ENCODE measurements at regions not wholly inside any gene's neighbourhood (a gene's known extent, or its start where the extent isn't known, plus 50 kb on each side); places are given as distances from the start of the nearest gene placed in this dataset.

- Mint-ChIP-seq H3K27me3 (peaks cover 5% of the 10 kb centered on the region), H3K4me1 (no peaks in the 10 kb centered on the region), H3K9me3 (no peaks in the 10 kb centered on the region), H3K27ac (no peak overlapping the region), H3K36me3 (ENCODE audit: low read depth) (no peaks in the 10 kb centered on the region), H3K4me3 (no peak overlapping the region)
- ChIA-PET CTCF (no interaction called here), POLR2A (no interaction called here)
- no peak for DNase-seq
Observed at GRCh38 chr5:147046281-147046680, 167.7 kb upstream of the PPP2R2B start.

GRCh38 chr5:147046894-147047293 lies 168.3 kb upstream of the PPP2R2B start:
- H3K9me3 Mint-ChIP-seq = no peaks in the 10 kb centered on the region
- no peaks in the 10 kb centered on the region for H3K36me3 Mint-ChIP-seq (ENCODE audit: low read depth)
- H3K27me3 Mint-ChIP-seq = peaks cover 5% of the 10 kb centered on the region
- H3K27ac Mint-ChIP-seq = peak overlapping the region; percentile 33
- CTCF ChIA-PET = no interaction called here
- DNase-seq = no peak
- no peaks in the 10 kb centered on the region for H3K4me1 Mint-ChIP-seq
- H3K4me3 Mint-ChIP-seq = no peak overlapping the region
- POLR2A ChIA-PET = no interaction called here

GRCh38 chr5:147049764-147050163 lies 171.2 kb upstream of the PPP2R2B start:
- no peak overlapping the region for H3K4me3 Mint-ChIP-seq
- ChIA-PET CTCF (no interaction called here), POLR2A (no interaction called here)
- DNase-seq = no peak
- H3K36me3 Mint-ChIP-seq (ENCODE audit: low read depth) = no peaks in the 10 kb centered on the region
- no peaks in the 10 kb centered on the region for H3K4me1 Mint-ChIP-seq
- no peak overlapping the region for H3K27ac Mint-ChIP-seq
- H3K27me3 Mint-ChIP-seq = peaks cover 3% of the 10 kb centered on the region
- H3K9me3 Mint-ChIP-seq = no peaks in the 10 kb centered on the region

- no peaks in the 10 kb centered on the region for H3K36me3 Mint-ChIP-seq (ENCODE audit: low read depth)
- no peak overlapping the region for H3K4me3 Mint-ChIP-seq
- DNase-seq = no peak
- H3K9me3 Mint-ChIP-seq = no peaks in the 10 kb centered on the region
- H3K4me1 Mint-ChIP-seq = no peaks in the 10 kb centered on the region
- no peak overlapping the region for H3K27ac Mint-ChIP-seq
- ChIA-PET CTCF (no interaction called here), POLR2A (no interaction called here)
- peaks cover 3% of the 10 kb centered on the region for H3K27me3 Mint-ChIP-seq
Observed at GRCh38 chr5:147050172-147050571, 171.6 kb upstream of the PPP2R2B start.

- ChIA-PET CTCF (no interaction called here), POLR2A (no interaction called here)
- DNase-seq = no peak
- Mint-ChIP-seq H3K9me3 (no peaks in the 10 kb centered on the region), H3K36me3 (ENCODE audit: low read depth) (no peaks in the 10 kb centered on the region), H3K27ac (no peak overlapping the region), H3K4me3 (no peak overlapping the region), H3K27me3 (peaks cover 3% of the 10 kb centered on the region), H3K4me1 (no peaks in the 10 kb centered on the region)
Observed at GRCh38 chr5:147051193-147051592, 172.6 kb upstream of the PPP2R2B start.

GRCh38 chr5:147052519-147052918 lies 174.0 kb upstream of the PPP2R2B start:
- no peak overlapping the region for H3K27ac Mint-ChIP-seq
- H3K27me3 Mint-ChIP-seq = peaks cover 3% of the 10 kb centered on the region
- ChIA-PET CTCF (no interaction called here), POLR2A (no interaction called here)
- DNase-seq = no peak
- H3K4me1 Mint-ChIP-seq = no peaks in the 10 kb centered on the region
- H3K4me3 Mint-ChIP-seq = no peak overlapping the region
- no peaks in the 10 kb centered on the region for H3K36me3 Mint-ChIP-seq (ENCODE audit: low read depth)
- H3K9me3 Mint-ChIP-seq = no peaks in the 10 kb centered on the region

- no peaks in the 10 kb centered on the region for H3K4me1 Mint-ChIP-seq
- H3K36me3 Mint-ChIP-seq (ENCODE audit: low read depth) = no peaks in the 10 kb centered on the region
- no peak overlapping the region for H3K27ac Mint-ChIP-seq
- H3K27me3 Mint-ChIP-seq = no peaks in the 10 kb centered on the region
- ChIA-PET CTCF (no interaction called here), POLR2A (no interaction called here)
- no peak overlapping the region for H3K4me3 Mint-ChIP-seq
- no peaks in the 10 kb centered on the region for H3K9me3 Mint-ChIP-seq
- no peak for DNase-seq
Observed at GRCh38 chr5:147055089-147055826, 176.7 kb upstream of the PPP2R2B start.

- H3K36me3 Mint-ChIP-seq (ENCODE audit: low read depth) = no peaks in the 10 kb centered on the region
- H3K4me1 Mint-ChIP-seq = no peaks in the 10 kb centered on the region
- no peak overlapping the region for H3K4me3 Mint-ChIP-seq
- H3K27me3 Mint-ChIP-seq = no peaks in the 10 kb centered on the region
- no peak overlapping the region for H3K27ac Mint-ChIP-seq
- no peak for DNase-seq
- POLR2A ChIA-PET = no interaction called here
- CTCF ChIA-PET = no interaction called here
- H3K9me3 Mint-ChIP-seq = no peaks in the 10 kb centered on the region
Observed at GRCh38 chr5:147055850-147056566, 177.5 kb upstream of the PPP2R2B start.

GRCh38 chr5:147057051-147057450 lies 177.8 kb upstream of the STK32A start:
- ChIA-PET CTCF (no interaction called here), POLR2A (no interaction called here)
- H3K9me3 Mint-ChIP-seq = no peaks in the 10 kb centered on the region
- no peak for DNase-seq
- H3K4me3 Mint-ChIP-seq = no peak overlapping the region
- H3K27me3 Mint-ChIP-seq = peaks cover 5% of the 10 kb centered on the region
- H3K36me3 Mint-ChIP-seq (ENCODE audit: low read depth) = no peaks in the 10 kb centered on the region
- no peak overlapping the region for H3K27ac Mint-ChIP-seq
- no peaks in the 10 kb centered on the region for H3K4me1 Mint-ChIP-seq

GRCh38 chr5:147061431-147061830 lies 173.4 kb upstream of the STK32A start:
- H3K36me3 Mint-ChIP-seq (ENCODE audit: low read depth) = no peaks in the 10 kb centered on the region
- CTCF ChIA-PET = no interaction called here
- peaks cover 9% of the 10 kb centered on the region for H3K4me1 Mint-ChIP-seq
- no peak overlapping the region for H3K27ac Mint-ChIP-seq
- no peak overlapping the region for H3K4me3 Mint-ChIP-seq
- POLR2A ChIA-PET = no interaction called here
- no peak for DNase-seq
- peaks cover 6% of the 10 kb centered on the region for H3K27me3 Mint-ChIP-seq
- peaks cover 4% of the 10 kb centered on the region for H3K9me3 Mint-ChIP-seq

- Mint-ChIP-seq H3K27me3 (peaks cover 6% of the 10 kb centered on the region), H3K27ac (no peak overlapping the region), H3K36me3 (ENCODE audit: low read depth) (no peaks in the 10 kb centered on the region), H3K9me3 (peaks cover 4% of the 10 kb centered on the region), H3K4me3 (no peak overlapping the region), H3K4me1 (peaks cover 9% of the 10 kb centered on the region)
- DNase-seq = no peak
- CTCF ChIA-PET = no interaction called here
- POLR2A ChIA-PET = no interaction called here
Observed at GRCh38 chr5:147062427-147062826, 172.4 kb upstream of the STK32A start.

- no peak overlapping the region for H3K4me3 Mint-ChIP-seq
- no peaks in the 10 kb centered on the region for H3K36me3 Mint-ChIP-seq (ENCODE audit: low read depth)
- DNase-seq = no peak
- peaks cover 6% of the 10 kb centered on the region for H3K27me3 Mint-ChIP-seq
- H3K9me3 Mint-ChIP-seq = peaks cover 4% of the 10 kb centered on the region
- POLR2A ChIA-PET = no interaction called here
- CTCF ChIA-PET = interaction anchor here (0.6 kb wide), 1 partner anchor 330 kb away, joined by 4 read pairs; no protein-coding TSS in a partner anchor
- no peak overlapping the region for H3K27ac Mint-ChIP-seq
- peaks cover 9% of the 10 kb centered on the region for H3K4me1 Mint-ChIP-seq
Observed at GRCh38 chr5:147063943-147064342, 170.9 kb upstream of the STK32A start.

GRCh38 chr5:147065071-147065470 lies 169.8 kb upstream of the STK32A start:
- peaks cover 6% of the 10 kb centered on the region for H3K27me3 Mint-ChIP-seq
- H3K36me3 Mint-ChIP-seq (ENCODE audit: low read depth) = no peaks in the 10 kb centered on the region
- H3K4me3 Mint-ChIP-seq = no peak overlapping the region
- CTCF ChIA-PET = no interaction called here
- H3K9me3 Mint-ChIP-seq = peaks cover 4% of the 10 kb centered on the region
- POLR2A ChIA-PET = no interaction called here
- H3K4me1 Mint-ChIP-seq = peaks cover 9% of the 10 kb centered on the region
- no peak overlapping the region for H3K27ac Mint-ChIP-seq
- DNase-seq = no peak

- H3K27me3 Mint-ChIP-seq = no peaks in the 10 kb centered on the region
- H3K36me3 Mint-ChIP-seq (ENCODE audit: low read depth) = no peaks in the 10 kb centered on the region
- ChIA-PET POLR2A (no interaction called here), CTCF (interaction anchor here (1.3 kb wide), 1 partner anchor 37 kb away, joined by 3 read pairs; no protein-coding TSS in a partner anchor)
- peaks cover 9% of the 10 kb centered on the region for H3K4me1 Mint-ChIP-seq
- H3K27ac Mint-ChIP-seq = no peak overlapping the region
- H3K4me3 Mint-ChIP-seq = no peak overlapping the region
- DNase-seq = no peak
- peaks cover 4% of the 10 kb centered on the region for H3K9me3 Mint-ChIP-seq
Observed at GRCh38 chr5:147068998-147069397, 165.8 kb upstream of the STK32A start.

All from activated CD4-positive, alpha-beta T cell treated with anti-CD3 and anti-CD28 coated beads, Interleukin-2, amount 10 ng/mL, durations not matched to agents 7 days and 5 days (primary cell).